Esophagus squamous epithelium (tissue), 5 donors: ENCODE measurements at regions not wholly inside any gene's neighbourhood (a gene's known extent, or its start where the extent isn't known, plus 50 kb on each side); places are given as distances from the start of the nearest gene placed in this dataset.
"Not testable (repeated sequence)": the region's sequence is repeated elsewhere in the genome, so short reads cannot be mapped to it uniquely, and the experiment has no call there.

Experiments
- DNase-seq: peaks from one replicate; lab custom pipeline; 2025; lab: John Stamatoyannopoulos, UW
- H3K27ac ChIP-seq, 4 donors: fragments of 200-600 bp; sonication (generic); one replicate each; pipeline ENCODE4 v1.5.1; 2016 to 2019; ENCODE audit warnings: mild to moderate bottlenecking in 1 of 4
- H3K27me3 ChIP-seq, 4 donors: fragments of 200-600 bp; sonication (generic); 1 replicate in 3 of 4; 2 replicates in 1 of 4; pipeline versions ENCODE4 v1.5.1 to v1.6.0; 2017 to 2021; ENCODE audit warnings: antibody characterized with exemption in 1 of 4
- H3K36me3 ChIP-seq, 3 donors: fragments of 200-600 bp; sonication (generic); one replicate each; pipeline ENCODE4 v1.5.1; 2016 to 2019
- H3K4me1 ChIP-seq, 3 donors: fragments of 200-600 bp; sonication (generic); one replicate each; pipeline ENCODE4 v1.5.1; 2017 to 2019
- H3K4me3 ChIP-seq, 4 donors: fragments of 200-600 bp; sonication (generic); 1 replicate in 3 of 4; 2 replicates in 1 of 4; pipeline ENCODE4 v1.5.1; 2016 to 2019; ENCODE audit warnings: mild to moderate bottlenecking in 2 of 4, moderate library complexity in 1 of 4
- H3K9me3 ChIP-seq, 3 donors: fragments of 200-600 bp; sonication (generic); one replicate each; pipeline ENCODE4 v1.5.1; 2016 to 2019
- CTCF ChIP-seq, 6 experiments: fragments of 450-650 bp in 4 of 6; fragments of 200-600 bp in 2 of 6; sonication (generic) in 2 of 6; IDR thresholded peaks; one replicate each; pipeline ENCODE4 v1.5.1; 2016 to 2019; ENCODE audit warnings: antibody characterized with exemption in 6 of 6, mild to moderate bottlenecking in 4 of 6, moderate library complexity in 4 of 6
- POLR2A ChIP-seq, 4 donors: fragments of 450-650 bp; IDR thresholded peaks; one replicate each; pipeline ENCODE4 v1.6.1; 2017; ENCODE audit warnings: antibody characterized with exemption in 4 of 4, mild to moderate bottlenecking in 4 of 4, moderate library complexity in 3 of 4
- WGBS, 2 donors: methylation state at CpG; one replicate each; pipeline ENCODE4 v1.1.5; 2018; 5-methylcytosine and 5-hydroxymethylcytosine counted together
- intact Hi-C: fragments of 100-400 bp; cut with DNase I; formaldehyde crosslinking; loops from one replicate; pipeline ENCODE4 v1.15.0; 2022
- donor health status: DM: yes; HTN: yes; CAD: no.

- TF ChIP-seq POLR2A (IDR thresholded peaks at IDR 0.05), result no peak
- no peak for TF ChIP-seq CTCF (IDR thresholded peaks at IDR 0.05)
- H3K4me3 ChIP-seq, result no peak overlapping the region
- 86% methylated on average over 2 of the region's 2 CpGs; no CpG with 5 or more reads in 1 of the 2 donors for WGBS, 2 donors
- H3K27me3 ChIP-seq, result no peaks in the 10 kb centered on the region
- H3K4me1 ChIP-seq, result no peaks in the 10 kb centered on the region
- no peaks in the 10 kb centered on the region for H3K36me3 ChIP-seq
- no peak for DNase-seq
- H3K27ac ChIP-seq, result no peak overlapping the region
- no peaks in the 10 kb centered on the region for H3K9me3 ChIP-seq
- intact Hi-C loops, result no loop called here
These were observed 570.1 kb upstream of the ACTRT1 start for GRCh38 chrX:128622296-128622695.

GRCh38 chrX:128619490-128619889 lies 567.3 kb upstream of the ACTRT1 start:
- intact Hi-C loops, result no loop called here
- H3K27me3 ChIP-seq, result no peaks in the 10 kb centered on the region
- no peak overlapping the region for H3K27ac ChIP-seq
- no peaks in the 10 kb centered on the region for H3K36me3 ChIP-seq
- no peak for TF ChIP-seq POLR2A (IDR thresholded peaks at IDR 0.05)
- TF ChIP-seq CTCF (IDR thresholded peaks at IDR 0.05), result no peak
- no peaks in the 10 kb centered on the region for H3K9me3 ChIP-seq
- no peaks in the 10 kb centered on the region for H3K4me1 ChIP-seq
- 71 to 83% methylated on average over 2 to 3 of the region's 3 CpGs for WGBS, 2 donors
- H3K4me3 ChIP-seq, result no peak overlapping the region
- DNase-seq, result no peak

- DNase-seq, result no peak
- WGBS, 2 donors, result 61 to 88% methylated on average over 1 of the region's 1 CpG
These were observed 564.7 kb upstream of the ACTRT1 start for GRCh38 chrX:128616933-128617332.

GRCh38 chrX:128606817-128607216 lies 554.6 kb upstream of the ACTRT1 start:
- H3K4me1 ChIP-seq, H3K9me3 ChIP-seq, H3K4me3 ChIP-seq, H3K27ac ChIP-seq, DNase-seq, H3K27me3 ChIP-seq, intact Hi-C loops, H3K36me3 ChIP-seq: not testable (repeated sequence)
- 67% methylated on average over 1 of the region's 16 CpGs; no CpG with 5 or more reads in 1 of the 2 donors for WGBS, 2 donors

More at GRCh38 chrX:128616933-128617332, 564.7 kb upstream of the ACTRT1 start:
- Histone ChIP-seq H3K9me3 (no peaks in the 10 kb centered on the region), H3K27me3 (no peaks in the 10 kb centered on the region), H3K27ac (no peak overlapping the region), H3K36me3 (no peaks in the 10 kb centered on the region), H3K4me1 (no peaks in the 10 kb centered on the region), H3K4me3 (no peak overlapping the region)
- TF ChIP-seq POLR2A (IDR thresholded peaks at IDR 0.05), result no peak
- TF ChIP-seq CTCF (IDR thresholded peaks at IDR 0.05), result no peak
- intact Hi-C loops, result no loop called here

- H3K27me3 ChIP-seq, intact Hi-C loops, H3K36me3 ChIP-seq, H3K27ac ChIP-seq, H3K9me3 ChIP-seq, DNase-seq, H3K4me1 ChIP-seq, H3K4me3 ChIP-seq: not testable (repeated sequence)
- WGBS, 2 donors, result 82 to 100% methylated on average over 1 to 3 of the region's 31 CpGs
These were observed 554.2 kb upstream of the ACTRT1 start for GRCh38 chrX:128606357-128606756.

- H3K4me3 ChIP-seq, result no peak overlapping the region
- DNase-seq, result no peak
- H3K27me3 ChIP-seq, result no peaks in the 10 kb centered on the region
- TF ChIP-seq CTCF (IDR thresholded peaks at IDR 0.05) (no peak), POLR2A (IDR thresholded peaks at IDR 0.05) (no peak)
- H3K36me3 ChIP-seq, result no peaks in the 10 kb centered on the region
- WGBS, 2 donors, result 47 to 82% methylated on average over 2 of the region's 2 CpGs
- H3K9me3 ChIP-seq, result no peaks in the 10 kb centered on the region
- intact Hi-C loops, result no loop called here
- H3K27ac ChIP-seq, result no peak overlapping the region
- H3K4me1 ChIP-seq, result no peaks in the 10 kb centered on the region
These were observed 549.5 kb upstream of the ACTRT1 start for GRCh38 chrX:128601706-128602105.
